Parathyroid adenoma (tissue), 2 donors: ENCODE measurements at regions not wholly inside any gene's neighbourhood (a gene's known extent, or its start where the extent isn't known, plus 50 kb on each side); places are given as distances from the start of the nearest gene placed in this dataset.

Experiments used
- H2AFZ ChIP-seq: fragments of 300-600 bp; sonication (generic); one replicate; pipeline ENCODE4 v1.7.0; 2017; ENCODE audit warnings: antibody characterized with exemption, mild to moderate bottlenecking
- H3K27ac ChIP-seq: fragments of 300-600 bp; sonication (generic); one replicate; pipeline ENCODE4 v1.7.0; 2017
- H3K27me3 ChIP-seq: fragments of 300-600 bp; sonication (generic); one replicate; pipeline ENCODE4 v1.7.0; 2017; ENCODE audit warnings: low read length; ENCODE audit not compliant: control insufficient read depth, insufficient read depth
- H3K36me3 ChIP-seq: fragments of 300-600 bp; sonication (generic); one replicate; pipeline ENCODE4 v1.7.0; 2017; ENCODE audit warnings: low read length; ENCODE audit not compliant: control insufficient read depth, insufficient read depth
- H3K4me1 ChIP-seq: fragments of 300-600 bp; sonication (generic); one replicate; pipeline ENCODE4 v1.7.0; 2017; ENCODE audit warnings: control low read depth
- H3K4me2 ChIP-seq: fragments of 300-600 bp; sonication (generic); one replicate; pipeline ENCODE4 v1.7.0; 2017; ENCODE audit warnings: low read length
- H3K4me3 ChIP-seq: fragments of 300-600 bp; sonication (generic); one replicate; pipeline ENCODE4 v1.7.0; 2017; ENCODE audit warnings: low read depth, low read length
- H3K79me2 ChIP-seq: fragments of 300-600 bp; sonication (generic); one replicate; pipeline ENCODE4 v1.7.0; 2017; ENCODE audit warnings: control low read depth
- H3K9ac ChIP-seq: fragments of 300-600 bp; sonication (generic); one replicate; pipeline ENCODE4 v1.7.0; 2017; ENCODE audit warnings: mild to moderate bottlenecking
- H3K9me3 ChIP-seq: fragments of 300-600 bp; sonication (generic); one replicate; pipeline ENCODE4 v1.7.0; 2017; ENCODE audit warnings: low read length; ENCODE audit not compliant: control insufficient read depth
- CTCF ChIP-seq: fragments of 300-600 bp; sonication (generic); IDR thresholded peaks from one replicate; pipeline ENCODE4 v1.7.0; 2017; ENCODE audit warnings: antibody characterized with exemption, mild to moderate bottlenecking
- donor health status: primary hyperparathyroidism.

GRCh38 chr3:109644332-109644731 is 307.0 kb upstream of the DPPA4 start:
- no peak overlapping the region for H3K4me3 ChIP-seq
- H3K9me3 ChIP-seq = no peaks in the 10 kb centered on the region
- no peak for TF ChIP-seq CTCF
- H3K9ac ChIP-seq = no peak overlapping the region
- H3K4me2 ChIP-seq = no peak overlapping the region
- H3K27me3 ChIP-seq = no peaks in the 10 kb centered on the region
- H3K27ac ChIP-seq = no peak overlapping the region
- H3K36me3 ChIP-seq = no peaks in the 10 kb centered on the region
- no peaks in the 10 kb centered on the region for H3K79me2 ChIP-seq
- H3K4me1 ChIP-seq = no peaks in the 10 kb centered on the region
- H2AFZ ChIP-seq = no peak overlapping the region

DNA sequence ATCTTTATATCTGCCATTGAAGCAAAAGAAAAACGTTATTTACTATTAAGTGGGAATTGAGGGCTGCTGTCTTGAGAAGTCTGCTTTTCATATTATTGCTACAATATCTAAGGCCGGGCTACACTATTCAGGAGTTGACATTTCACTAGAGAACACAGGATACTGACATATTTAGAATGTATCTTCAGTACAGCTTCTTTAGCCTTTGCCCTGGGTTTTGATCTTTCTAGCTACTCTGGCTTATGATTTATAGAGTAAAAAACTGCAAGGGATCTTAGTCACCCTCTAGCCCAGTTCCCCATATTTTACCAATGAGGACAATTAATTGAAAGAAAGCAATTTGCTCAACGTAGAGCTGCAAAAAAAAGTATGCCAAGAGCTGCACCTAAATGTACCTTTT is 307.4 kb upstream of the DPPA4 start:
- Histone ChIP-seq H3K4me3 (no peak overlapping the region), H3K9me3 (no peaks in the 10 kb centered on the region), H3K36me3 (no peaks in the 10 kb centered on the region), H3K9ac (no peak overlapping the region), H3K27ac (no peak overlapping the region), H3K27me3 (no peaks in the 10 kb centered on the region), H3K79me2 (no peaks in the 10 kb centered on the region), H3K4me2 (no peak overlapping the region), H3K4me1 (no peaks in the 10 kb centered on the region), H2AFZ (no peak overlapping the region)
- no peak for TF ChIP-seq CTCF

- no peak overlapping the region for H3K27ac ChIP-seq
- no peak overlapping the region for H3K9ac ChIP-seq
- no peaks in the 10 kb centered on the region for H3K9me3 ChIP-seq
- no peaks in the 10 kb centered on the region for H3K4me1 ChIP-seq
- TF ChIP-seq CTCF = no peak
- no peak overlapping the region for H3K4me2 ChIP-seq
- H3K27me3 ChIP-seq = no peaks in the 10 kb centered on the region
- no peak overlapping the region for H2AFZ ChIP-seq
- no peaks in the 10 kb centered on the region for H3K79me2 ChIP-seq
- H3K4me3 ChIP-seq = no peak overlapping the region
- H3K36me3 ChIP-seq = no peaks in the 10 kb centered on the region
These were observed 310.7 kb upstream of the DPPA4 start for GRCh38 chr3:109648027-109648426.

DNA sequence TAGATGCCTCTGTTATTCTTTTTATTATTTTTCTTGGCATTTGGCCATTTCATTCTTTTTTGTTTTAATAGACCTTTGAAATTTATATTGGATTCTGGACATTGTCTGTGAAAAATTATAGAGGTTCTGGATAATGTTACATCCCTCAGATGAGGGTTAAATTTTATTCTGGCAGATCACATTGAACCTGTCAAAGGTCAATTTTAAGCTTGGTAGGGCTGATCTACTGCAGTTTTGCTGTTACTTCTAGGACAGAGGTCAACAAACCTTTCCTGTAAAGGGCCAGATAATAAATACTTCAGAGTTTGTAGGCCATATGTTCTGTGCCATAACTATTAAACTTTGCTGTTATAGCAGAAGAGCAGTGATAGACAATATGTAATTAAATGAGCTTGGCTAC is 318.9 kb upstream of the DPPA4 start:
- no peaks in the 10 kb centered on the region for H3K9me3 ChIP-seq
- no peak overlapping the region for H3K4me2 ChIP-seq
- TF ChIP-seq CTCF = no peak
- H3K4me1 ChIP-seq = no peaks in the 10 kb centered on the region
- no peak overlapping the region for H3K4me3 ChIP-seq
- no peaks in the 10 kb centered on the region for H3K79me2 ChIP-seq
- H3K27me3 ChIP-seq = no peaks in the 10 kb centered on the region
- H3K9ac ChIP-seq = no peak overlapping the region
- H3K36me3 ChIP-seq = no peaks in the 10 kb centered on the region
- H3K27ac ChIP-seq = no peak overlapping the region
- no peak overlapping the region for H2AFZ ChIP-seq

DNA sequence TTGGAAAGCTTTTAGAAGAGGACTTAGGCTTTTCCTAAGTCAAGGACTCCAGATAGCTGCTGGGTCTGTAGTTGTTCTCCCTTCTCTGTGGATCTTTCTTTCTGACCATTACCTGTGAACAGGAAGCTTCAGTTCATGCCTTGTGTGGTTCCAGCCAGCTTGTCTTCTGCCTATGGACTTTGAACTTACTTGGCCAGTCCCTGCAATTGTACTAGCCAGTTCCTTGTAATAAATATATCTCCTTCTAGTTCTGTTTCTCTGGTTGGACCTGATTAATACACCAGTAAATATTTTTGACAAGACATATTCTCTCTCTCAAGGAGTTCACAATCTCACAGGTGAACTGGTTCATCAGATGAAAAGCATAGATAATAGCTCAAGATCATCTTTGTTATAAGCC is 341.3 kb upstream of the DPPA4 start:
- no peak for TF ChIP-seq CTCF
- Histone ChIP-seq H2AFZ (no peak overlapping the region), H3K79me2 (no peaks in the 10 kb centered on the region), H3K4me1 (no peaks in the 10 kb centered on the region), H3K4me2 (no peak overlapping the region), H3K4me3 (no peak overlapping the region), H3K9ac (no peak overlapping the region), H3K9me3 (no peaks in the 10 kb centered on the region), H3K27me3 (no peaks in the 10 kb centered on the region), H3K27ac (no peak overlapping the region), H3K36me3 (no peaks in the 10 kb centered on the region)
